ENCODE measurements at regions not wholly inside any gene's neighbourhood (a gene's known extent, or its start where the extent isn't known, plus 50 kb on each side); places are given as distances from the start of the nearest gene placed in this dataset.

DNA sequence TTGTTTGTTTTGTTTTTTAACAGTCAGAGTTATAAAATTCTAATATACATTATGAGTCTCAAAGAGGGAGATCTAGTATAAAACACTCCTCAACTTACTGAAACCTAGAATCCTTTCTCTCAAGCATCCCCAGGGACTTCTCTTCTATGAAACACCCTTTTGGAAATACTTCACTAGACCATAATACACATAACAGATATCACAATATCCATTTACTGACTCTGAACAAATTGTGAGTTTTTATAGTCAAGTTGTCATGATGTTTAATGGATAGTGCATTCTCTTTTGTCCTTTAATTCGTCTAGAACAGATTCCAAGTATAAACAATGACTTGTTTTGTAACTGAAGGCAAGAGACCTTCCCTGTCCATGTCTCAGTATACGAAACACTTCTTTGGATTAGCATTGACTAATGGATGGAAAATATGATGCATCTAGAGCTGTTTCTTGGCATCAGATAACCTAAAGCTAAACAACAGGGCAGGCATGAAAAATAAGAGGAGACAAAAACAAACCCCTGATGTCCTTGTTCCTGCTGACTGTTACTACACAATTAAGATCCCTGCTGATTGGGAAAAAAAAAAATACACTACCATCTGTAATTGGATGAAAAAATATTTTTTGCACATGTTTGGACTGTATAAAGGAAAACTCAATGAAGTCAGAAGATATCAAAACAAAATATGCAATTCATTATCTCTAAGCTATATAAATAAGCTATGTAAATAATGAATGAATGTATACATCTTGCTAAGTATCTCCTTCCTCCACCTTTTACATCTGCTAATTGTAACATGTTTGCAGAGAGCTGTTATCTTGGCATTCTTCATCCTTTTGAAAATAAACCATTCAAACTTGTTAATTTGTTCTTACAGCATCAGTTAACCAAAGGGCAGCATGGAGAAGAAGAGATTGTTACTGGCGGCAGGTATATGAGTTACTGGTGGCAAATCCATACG, 214.2 kb downstream of the LACC1 start:
- TF ChIP-seq POLR2AphosphoS5 (IDR thresholded peaks at IDR 0.05; ENCODE audit: low read depth, low read length) (no peak), POLR2A (IDR thresholded peaks at IDR 0.05; ENCODE audit: low read depth, low read length) (no peak)

Measured in GM12892 (cell line).